K562 (cell line): ENCODE measurements at regions not wholly inside any gene's neighbourhood (a gene's known extent, or its start where the extent isn't known, plus 50 kb on each side); places are given as distances from the start of the nearest gene placed in this dataset.

ENCODE experiments used
- ATAC-seq: fragments of 200-7000 bp; cut with Tn5 transposase; 3 replicates; pipeline ENCODE4 v1.9.1; 2020; ENCODE audit warnings: moderate library complexity
- BruUV-seq: library from RNA; stranded (reverse); fragments of 400-500 nt; replicated peaks from 2 replicates; lab custom pipeline; 2021; lab: Mats Ljungman, UMichigan
- CTCF ChIA-PET: fragments of 300-600 bp; formaldehyde crosslinking; extraction: SDS; loops from one replicate; lab custom pipeline; 2021; ENCODE audit warnings: low intra/inter-chr PET ratio; lab: Yijun Ruan, JAX
- POLR2A ChIA-PET: fragments of 300-600, 350-650 bp; sonication (Branson Sonifier 250); formaldehyde crosslinking; extraction: SDS; loops from one replicate; lab custom pipeline; 2021; ENCODE audit warnings: antibody characterized with exemption, inconsistent platforms; lab: Yijun Ruan, JAX
- DNase-seq, 4 experiments: peaks; one replicate each; pipeline versions ENCODE4 v3.0.0 to v3.0.0-alpha.2; 2011 to 2018; ENCODE audit warnings: low spot score in 3 of 4, mixed read lengths in 3 of 4; ENCODE audit errors: extremely low read depth in 1 of 4
- FAIRE-seq: peaks from 2 replicates; lab custom pipeline; 2011; peaks lifted over from hg19 to GRCh38; lab: Jason Lieb, UNC
- H2AFZ ChIP-seq: 2 replicates; pipeline ENCODE4 v1.6.0; 2011; ENCODE audit warnings: low read depth, low read length, control low read depth, inconsistent platforms
- H3K27ac ChIP-seq: fragments of 200-600 bp; 3 replicates; pipeline ENCODE4 v1.8.0; 2011; ENCODE audit warnings: low read depth, mild to moderate bottlenecking, control low read depth, inconsistent platforms, low read length, moderate library complexity, mixed read lengths; ENCODE audit errors: extremely low read depth
- H3K27me3 ChIP-seq, 2 experiments: fragments of 300-600 bp in 1 of 2; 2 replicates in 1 of 2; 3 replicates in 1 of 2; pipeline versions ENCODE4 v1.6.0 to v1.8.0; 2011; ENCODE audit warnings: inconsistent platforms in 2 of 2, low read length in 2 of 2, mild to moderate bottlenecking in 1 of 2, mixed read lengths in 1 of 2, moderate library complexity in 1 of 2; ENCODE audit not compliant: control insufficient read depth in 2 of 2, insufficient read depth in 2 of 2
- H3K36me3 ChIP-seq: fragments of 300-600 bp; 3 replicates; pipeline ENCODE4 v1.8.0; 2011; ENCODE audit warnings: mild to moderate bottlenecking, low read length, inconsistent platforms; ENCODE audit not compliant: control insufficient read depth, insufficient read depth
- H3K4me1 ChIP-seq, 2 experiments: fragments of 200-600 bp in 1 of 2; replicated peaks in 1 of 2; 2 replicates in 1 of 2; 3 replicates in 1 of 2; pipeline versions ENCODE4 v1.5.1 to v1.8.0; 2011; ENCODE audit warnings: inconsistent platforms in 2 of 2, low read length in 2 of 2, mild to moderate bottlenecking in 1 of 2, mixed read lengths in 1 of 2, moderate library complexity in 1 of 2; ENCODE audit not compliant: control insufficient read depth in 2 of 2, insufficient read depth in 2 of 2
- H3K4me2 ChIP-seq: 2 replicates; pipeline ENCODE4 v1.6.1; 2011; ENCODE audit warnings: low read length, control low read depth, inconsistent platforms, mixed read lengths; ENCODE audit not compliant: insufficient read depth
- H3K4me3 ChIP-seq: fragments of 200-600 bp; sonication (generic), shearing (Covaris generic); 2 replicates; pipeline ENCODE4 v1.5.1; 2016; ENCODE audit warnings: control low read depth, inconsistent platforms
- H3K79me2 ChIP-seq: fragments of 200-600 bp; 3 replicates; pipeline ENCODE4 v1.8.0; 2011; ENCODE audit warnings: low read length, inconsistent platforms; ENCODE audit not compliant: control insufficient read depth, insufficient read depth
- H3K9ac ChIP-seq, 2 experiments: 2 replicates each; pipeline versions ENCODE4 v1.6.0 to v1.6.1; 2011; ENCODE audit warnings: low read depth in 2 of 2, low read length in 2 of 2, control low read depth in 1 of 2, inconsistent platforms in 1 of 2, mild to moderate bottlenecking in 1 of 2, mixed read lengths in 1 of 2; ENCODE audit not compliant: insufficient read depth in 1 of 2
- H3K9me1 ChIP-seq: one replicate; pipeline ENCODE4 v1.6.0; 2011; ENCODE audit warnings: inconsistent platforms, mild to moderate bottlenecking, low read length, moderate library complexity; ENCODE audit not compliant: control insufficient read depth, insufficient read depth
- H3K9me3 ChIP-seq: replicated peaks from 2 replicates; pipeline ENCODE4 v1.5.1; 2011; ENCODE audit warnings: low read depth, low read length, inconsistent platforms; ENCODE audit not compliant: control insufficient read depth, insufficient read depth
- H4K20me1 ChIP-seq: replicated peaks from 2 replicates; pipeline ENCODE4 v1.6.1; 2011; ENCODE audit warnings: low read length, inconsistent platforms, mixed read lengths; ENCODE audit not compliant: control insufficient read depth, insufficient read depth
- AFF4 ChIP-seq: sonication (generic); formaldehyde crosslinking; IDR thresholded peaks from 2 replicates; pipeline ENCODE4 v1.8.0; 2023; ENCODE audit warnings: mild to moderate bottlenecking, missing genetic modification reagents
- ATF1 ChIP-seq, 2 experiments: fragments of 450-650 bp in 1 of 2; IDR thresholded peaks; 2 replicates each; pipeline ENCODE4 v1.6.1; 2016; ENCODE audit warnings: missing compliant biosample characterization in 1 of 2, missing genetic modification characterization in 1 of 2
- BHLHE40 ChIP-seq: IDR thresholded peaks from 2 replicates; pipeline ENCODE4 v1.6.1; 2011; ENCODE audit warnings: low read length, improper control_type of control experiment
- ELF2 ChIP-seq: fragments of 250-450 bp; sonication (Bioruptor Pico); IDR thresholded peaks from 2 replicates; pipeline ENCODE4 v1.5.0; 2021; ENCODE audit warnings: mild to moderate bottlenecking
- HDAC1 ChIP-seq, 2 experiments: fragments of 450-650 bp; IDR thresholded peaks; 2 replicates each; pipeline ENCODE4 v1.6.1; 2016 to 2017; ENCODE audit warnings: inconsistent platforms in 1 of 2, mild to moderate bottlenecking in 1 of 2, moderate library complexity in 1 of 2
- PHB ChIP-seq: fragments of 250-450 bp; sonication (Bioruptor Pico); IDR thresholded peaks from 2 replicates; pipeline ENCODE4 v1.5.0; 2021
- POLR2AphosphoS2 ChIP-seq: IDR thresholded peaks from 2 replicates; pipeline ENCODE4 v1.6.1; 2012; ENCODE audit warnings: low read length, improper control_type of control experiment
- SMARCA4 ChIP-seq: fragments of 450-650 bp; IDR thresholded peaks from 2 replicates; pipeline ENCODE4 v1.6.1; 2016
- TEAD1 ChIP-seq, 2 experiments: fragments of 450-650 bp in 1 of 2; sonication (generic) in 1 of 2; formaldehyde crosslinking; IDR thresholded peaks; 2 replicates each; pipeline versions ENCODE4 v1.4.0 to v1.8.0; 2020 to 2022; ENCODE audit warnings: mild to moderate bottlenecking in 2 of 2, missing genetic modification reagents in 1 of 2
- THRB ChIP-seq: fragments of 450-650 bp; formaldehyde crosslinking; conservative IDR thresholded peaks from 2 replicates; pipeline ENCODE4 v1.4.0; 2022; ENCODE audit warnings: mild to moderate bottlenecking, missing genetic modification characterization
- WHSC1 ChIP-seq: IDR thresholded peaks from one replicate; pipeline ENCODE4 v1.6.1; 2012; ENCODE audit warnings: low read length, control low read depth, inconsistent platforms
- ZFP1 ChIP-seq: fragments of 450-650 bp; formaldehyde crosslinking; IDR thresholded peaks from 2 replicates; pipeline ENCODE4 v1.4.0; 2020; ENCODE audit warnings: mild to moderate bottlenecking, mixed read lengths
- ZNF354B ChIP-seq: fragments of 250-450 bp; sonication (Bioruptor Pico); IDR thresholded peaks from 2 replicates; pipeline ENCODE4 v1.4.0; 2020
- ZNF449 ChIP-seq: fragments of 250-450 bp; sonication (Bioruptor Pico); IDR thresholded peaks from 2 replicates; pipeline ENCODE4 v1.8.0; 2022; ENCODE audit warnings: moderate library complexity, mild to moderate bottlenecking, inconsistent platforms
- ZNF717 ChIP-seq: fragments of 250-450 bp; sonication (Bioruptor Pico); IDR thresholded peaks from 2 replicates; pipeline ENCODE4 v1.5.0; 2021
- WGBS: fragments of 100-300 bp; shearing (Covaris generic); methylation state at CpG from one replicate; pipeline ENCODE4 v1.1.6; 2016; ENCODE audit warnings: low coverage, mixed read lengths; ENCODE audit not compliant: insufficient coverage; ENCODE audit errors: missing lambda C conversion rate; 5-methylcytosine and 5-hydroxymethylcytosine counted together
- in situ Hi-C: fragments of 300-500 bp; cut with MboI; formaldehyde crosslinking; loops from 4 replicates; pipeline ENCODE4 v1.15.0; 2018; ENCODE audit warnings: inconsistent platforms, mixed read lengths
- intact Hi-C: fragments of 100-400 bp; cut with micrococcal nuclease; formaldehyde crosslinking; loops from 2 replicates; pipeline ENCODE4 v1.14.2; 2022
- TF ChIP-seq, protein P1 (sequence below): fragments of 250-450 bp; sonication (Bioruptor Pico); IDR thresholded peaks from 2 replicates; pipeline ENCODE4 v1.5.0; 2021
- TF ChIP-seq, protein P2 (sequence below): fragments of 450-650 bp; formaldehyde crosslinking; IDR thresholded peaks from 2 replicates; pipeline ENCODE4 v1.4.0; 2022; ENCODE audit warnings: mild to moderate bottlenecking, moderate library complexity

DNA sequence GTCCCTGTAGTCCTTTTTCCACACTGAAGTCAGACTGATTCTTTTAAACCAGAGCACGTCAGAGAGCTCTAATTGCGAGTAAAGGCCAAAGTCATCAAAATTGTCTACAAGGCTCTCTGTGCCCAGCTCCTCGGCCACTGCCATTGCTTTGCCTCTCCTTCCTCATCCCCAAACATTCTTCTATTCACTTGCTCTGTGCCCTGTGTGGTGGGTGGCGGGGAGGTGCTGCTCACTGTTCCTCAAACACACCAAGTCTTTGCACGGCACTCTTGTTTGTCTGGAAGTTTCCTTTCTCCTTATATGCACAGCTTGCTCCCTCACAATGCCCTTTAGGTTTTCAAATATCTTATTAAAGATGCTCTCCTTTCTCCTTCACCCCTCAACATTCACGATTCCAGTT lies 100.1 kb upstream of the FSHR start:
- Histone ChIP-seq H3K36me3 (no peaks in the 10 kb centered on the region), H3K9me1 (no peaks in the 10 kb centered on the region), H3K9ac (no peak overlapping the region), H3K79me2 (no peaks in the 10 kb centered on the region), H3K27me3 (no peaks in the 10 kb centered on the region), H4K20me1 (no peaks in the 10 kb centered on the region), H3K4me1 (no peaks in the 10 kb centered on the region), H3K27ac (no peak overlapping the region), H3K4me3 (no peak overlapping the region), H2AFZ (no peak overlapping the region), H3K9me3 (no peaks in the 10 kb centered on the region), H3K4me2 (no peak overlapping the region)
- TF ChIP-seq ZNF354B (CRISPR knock-in tag) (no peak), BHLHE40 (no peak), ATF1 (CRISPR knock-in tag; IDR thresholded peaks at IDR 0.05) (no peak), ATF1 (tag; IDR thresholded peaks at IDR 0.05) (no peak), THRB (CRISPR knock-in tag) (no peak), POLR2AphosphoS2 (no peak), TEAD1 (CRISPR knock-in tag; IDR thresholded peaks at IDR 0.05) (no peak), ZNF717 (no peak), AFF4 (CRISPR knock-in tag) (no peak), PHB (CRISPR knock-in tag) (no peak), HDAC1 (IDR thresholded peaks at IDR 0.05) (no peak), ZFP1 (CRISPR knock-in tag) (no peak), SMARCA4 (no peak), ZNF449 (CRISPR knock-in tag) (no peak), ELF2 (CRISPR knock-in tag) (no peak), WHSC1 (no peak)
- TF ChIP-seq, protein P1, sequence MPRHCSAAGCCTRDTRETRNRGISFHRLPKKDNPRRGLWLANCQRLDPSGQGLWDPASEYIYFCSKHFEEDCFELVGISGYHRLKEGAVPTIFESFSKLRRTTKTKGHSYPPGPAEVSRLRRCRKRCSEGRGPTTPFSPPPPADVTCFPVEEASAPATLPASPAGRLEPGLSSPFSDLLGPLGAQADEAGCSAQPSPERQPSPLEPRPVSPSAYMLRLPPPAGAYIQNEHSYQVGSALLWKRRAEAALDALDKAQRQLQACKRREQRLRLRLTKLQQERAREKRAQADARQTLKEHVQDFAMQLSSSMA (CRISPR knock-in tag) = no peak
- TF ChIP-seq, protein P2, sequence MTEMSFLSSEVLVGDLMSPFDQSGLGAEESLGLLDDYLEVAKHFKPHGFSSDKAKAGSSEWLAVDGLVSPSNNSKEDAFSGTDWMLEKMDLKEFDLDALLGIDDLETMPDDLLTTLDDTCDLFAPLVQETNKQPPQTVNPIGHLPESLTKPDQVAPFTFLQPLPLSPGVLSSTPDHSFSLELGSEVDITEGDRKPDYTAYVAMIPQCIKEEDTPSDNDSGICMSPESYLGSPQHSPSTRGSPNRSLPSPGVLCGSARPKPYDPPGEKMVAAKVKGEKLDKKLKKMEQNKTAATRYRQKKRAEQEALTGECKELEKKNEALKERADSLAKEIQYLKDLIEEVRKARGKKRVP (CRISPR knock-in tag) = no peak
- BruUV-seq = no TSS peak
- WGBS = 0% methylated on average over 6 of the region's 6 CpGs
- FAIRE-seq = no peak
- DNase-seq = no peak
- intact Hi-C loops = no loop called here
- ATAC-seq = no peak
- ChIA-PET POLR2A (no interaction called here), CTCF (no interaction called here)
- in situ Hi-C loops = no loop called here
